GM19240 (cell line): ENCODE measurements at regions not wholly inside any gene's neighbourhood (a gene's known extent, or its start where the extent isn't known, plus 50 kb on each side); places are given as distances from the start of the nearest gene placed in this dataset.
"Not testable (repeated sequence)": the region's sequence is repeated elsewhere in the genome, so short reads cannot be mapped to it uniquely, and the experiment has no call there.

Experiments used
- DNase-seq: peaks from one replicate; pipeline ENCODE4 v3.0.0; 2011; ENCODE audit warnings: low spot score; ENCODE audit not compliant: insufficient read length

- DNase-seq: no peak
Measured at GRCh38 chr15:95170561-95171380, 939.4 kb downstream of the MCTP2 start.

GRCh38 chr15:95171564-95171963, 940.2 kb downstream of the MCTP2 start:
- no peak for DNase-seq

GRCh38 chr15:95174301-95175259, 943.2 kb downstream of the MCTP2 start:
- no peak for DNase-seq

- DNase-seq: no peak
Measured at GRCh38 chr15:95175914-95176658, 944.7 kb downstream of the MCTP2 start.

- no peak for DNase-seq
Measured at GRCh38 chr15:95176794-95177577, 945.6 kb downstream of the MCTP2 start.

GRCh38 chr15:95180530-95180929, 949.2 kb downstream of the MCTP2 start:
- DNase-seq: no peak

GRCh38 chr15:95182091-95182490, 950.7 kb downstream of the MCTP2 start:
- DNase-seq: no peak

- no peak for DNase-seq
Measured at GRCh38 chr15:95192923-95193322, 961.6 kb downstream of the MCTP2 start.

- no peak for DNase-seq
Measured at GRCh38 chr15:95194746-95195145, 963.4 kb downstream of the MCTP2 start.

- DNase-seq: no peak
Measured at GRCh38 chr15:95196176-95196915, 965.0 kb downstream of the MCTP2 start.

GRCh38 chr15:95202569-95203349, 971.4 kb downstream of the MCTP2 start:
- DNase-seq: no peak

GRCh38 chr15:95205077-95205476, 973.7 kb downstream of the MCTP2 start:
- DNase-seq: no peak

- DNase-seq: not testable (repeated sequence)
Measured at GRCh38 chr15:95205830-95206229, 974.5 kb downstream of the MCTP2 start.

- no peak for DNase-seq
Measured at GRCh38 chr15:95208071-95208470, 976.7 kb downstream of the MCTP2 start.

- DNase-seq: no peak
Measured at GRCh38 chr15:95208988-95209387, 977.6 kb downstream of the MCTP2 start.

GRCh38 chr15:95210436-95210981, 979.1 kb downstream of the MCTP2 start:
- no peak for DNase-seq

GRCh38 chr15:95215017-95215416, 983.7 kb downstream of the MCTP2 start:
- DNase-seq: no peak

- no peak for DNase-seq
Measured at GRCh38 chr15:95226835-95227234, 995.5 kb downstream of the MCTP2 start.

GRCh38 chr15:95227235-95227634, 995.9 kb downstream of the MCTP2 start:
- DNase-seq: no peak
